NCI-H1105 (cell line): ENCODE measurements at regions not wholly inside any gene's neighbourhood (a gene's known extent, or its start where the extent isn't known, plus 50 kb on each side); places are given as distances from the start of the nearest gene placed in this dataset.

Source experiments
- DNase-seq: peaks from one replicate; lab custom pipeline; 2025; lab: John Stamatoyannopoulos, UW

- DNase-seq, result no peak
Observed at GRCh38 chr7:17234398-17235031, 63.9 kb upstream of the AHR start.

- no peak for DNase-seq
Observed at GRCh38 chr7:17236171-17236570, 62.3 kb upstream of the AHR start.

- DNase-seq, result no peak
Observed at GRCh38 chr7:17236603-17237002, 61.8 kb upstream of the AHR start.

GRCh38 chr7:17239046-17239445 is 59.4 kb upstream of the AHR start:
- DNase-seq, result no peak

GRCh38 chr7:17239683-17240521 is 58.5 kb upstream of the AHR start:
- DNase-seq, result no peak

GRCh38 chr7:17242504-17242903 is 55.9 kb upstream of the AHR start:
- no peak for DNase-seq

GRCh38 chr7:17244786-17245185 is 53.7 kb upstream of the AHR start:
- no peak for DNase-seq

- DNase-seq, result no peak
Observed at GRCh38 chr7:17247357-17247756, 51.1 kb upstream of the AHR start.

GRCh38 chr7:17248527-17248926 is 49.9 kb upstream of the AHR start:
- no peak for DNase-seq
